Thoracic aorta (tissue), 2 donors: ENCODE measurements at regions not wholly inside any gene's neighbourhood (a gene's known extent, or its start where the extent isn't known, plus 50 kb on each side); places are given as distances from the start of the nearest gene placed in this dataset.

Experiments
- ATAC-seq: fragments of 150-250 bp; one replicate; pipeline ENCODE4 v1.8.0; 2017; ENCODE audit warnings: low read depth; ENCODE audit not compliant: insufficient number of reproducible peaks, low FRiP score
- DNase-seq: peaks from one replicate; pipeline ENCODE4 v3.0.0-alpha.2; 2020; ENCODE audit warnings: low spot score
- H3K27ac ChIP-seq, 2 donors: fragments of 200-600 bp; sonication (generic); 1 replicate in 1 of 2; 2 replicates in 1 of 2; pipeline ENCODE4 v1.5.1; 2016; ENCODE audit warnings: mild to moderate bottlenecking in 2 of 2, moderate library complexity in 2 of 2
- H3K27me3 ChIP-seq: fragments of 200-600 bp; sonication (generic); replicated peaks from 2 replicates; pipeline ENCODE4 v1.6.0; 2016; ENCODE audit warnings: mild to moderate bottlenecking; ENCODE audit not compliant: insufficient read depth
- H3K36me3 ChIP-seq: fragments of 200-600 bp; sonication (generic); one replicate; pipeline ENCODE4 v1.5.1; 2016
- H3K4me1 ChIP-seq, 2 donors: fragments of 200-600 bp; sonication (generic); 1 replicate in 1 of 2; 2 replicates in 1 of 2; pipeline versions ENCODE4 v1.5.1 to v1.6.0; 2016; ENCODE audit warnings: low read depth in 2 of 2, mild to moderate bottlenecking in 1 of 2; ENCODE audit not compliant: control insufficient read depth in 1 of 2
- H3K4me3 ChIP-seq: fragments of 200-600 bp; sonication (generic); 2 replicates; pipeline ENCODE4 v1.5.1; 2016; ENCODE audit warnings: mild to moderate bottlenecking
- H3K9me3 ChIP-seq: fragments of 200-600 bp; sonication (generic); 2 replicates; pipeline ENCODE4 v1.5.1; 2016
- CTCF ChIP-seq: fragments of 200-600 bp; sonication (generic); IDR thresholded peaks from one replicate; pipeline ENCODE4 v1.5.1; 2019; ENCODE audit warnings: antibody characterized with exemption

- no peaks in the 10 kb centered on the region for H3K9me3 ChIP-seq
- H3K4me1 ChIP-seq, result peaks cover 5 to 7% of the 10 kb centered on the region in 2 donors
- H3K27me3 ChIP-seq, result no peaks in the 10 kb centered on the region
- H3K4me3 ChIP-seq, result no peak overlapping the region
- no peak for ATAC-seq
- H3K36me3 ChIP-seq, result no peaks in the 10 kb centered on the region
- no peak for DNase-seq
- no peak for TF ChIP-seq CTCF
- peak overlapping the region in 1 of 2 donors; percentile 42 for H3K27ac ChIP-seq
Observed at GRCh38 chr15:46901001-46901400, 816.3 kb upstream of the SEMA6D start.

GRCh38 chr15:46917721-46918252 is 799.5 kb upstream of the SEMA6D start:
- Histone ChIP-seq H3K4me1 (no peaks in the 10 kb centered on the region), H3K36me3 (no peaks in the 10 kb centered on the region), H3K9me3 (no peaks in the 10 kb centered on the region), H3K27ac (no peak overlapping the region), H3K4me3 (no peak overlapping the region), H3K27me3 (no peaks in the 10 kb centered on the region)
- DNase-seq (no peak), ATAC-seq (no peak)
- no peak for TF ChIP-seq CTCF

GRCh38 chr15:46918462-46919140 is 798.7 kb upstream of the SEMA6D start:
- ATAC-seq (no peak), DNase-seq (no peak)
- no peak for TF ChIP-seq CTCF
- Histone ChIP-seq H3K27ac (no peak overlapping the region), H3K36me3 (no peaks in the 10 kb centered on the region), H3K27me3 (no peaks in the 10 kb centered on the region), H3K9me3 (no peaks in the 10 kb centered on the region), H3K4me3 (no peak overlapping the region), H3K4me1 (no peaks in the 10 kb centered on the region)

GRCh38 chr15:46921891-46922290 is 795.4 kb upstream of the SEMA6D start:
- ATAC-seq (no peak), DNase-seq (no peak)
- H3K4me3 ChIP-seq, result no peak overlapping the region
- no peaks in the 10 kb centered on the region for H3K4me1 ChIP-seq
- no peaks in the 10 kb centered on the region for H3K9me3 ChIP-seq
- no peak for TF ChIP-seq CTCF
- no peaks in the 10 kb centered on the region for H3K27me3 ChIP-seq
- no peak overlapping the region for H3K27ac ChIP-seq
- H3K36me3 ChIP-seq, result no peaks in the 10 kb centered on the region

DNA sequence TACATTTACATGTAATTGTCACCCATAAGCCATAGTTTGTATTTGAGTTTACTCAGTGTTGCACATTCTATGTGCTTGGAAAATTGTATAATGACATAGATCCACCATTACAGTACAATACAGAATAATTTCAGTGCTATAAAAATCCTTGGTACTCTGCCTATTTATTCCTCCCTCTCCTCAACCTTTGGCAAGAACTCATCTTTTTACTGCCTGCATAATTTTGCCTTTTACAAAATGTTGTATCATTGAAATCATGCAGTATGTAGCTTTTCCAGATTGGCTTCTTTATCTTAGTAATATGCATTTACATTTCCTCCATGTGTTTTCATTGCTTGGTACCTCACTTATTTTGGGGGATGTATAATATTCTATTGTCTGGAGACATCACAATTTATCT is 786.9 kb upstream of the SEMA6D start:
- no peak for TF ChIP-seq CTCF

More for the DNA sequence above, 786.9 kb upstream of the SEMA6D start:
- ATAC-seq (no peak), DNase-seq (no peak)
- no peaks in the 10 kb centered on the region for H3K4me1 ChIP-seq
- H3K9me3 ChIP-seq, result no peaks in the 10 kb centered on the region
- no peaks in the 10 kb centered on the region for H3K36me3 ChIP-seq
- H3K27me3 ChIP-seq, result no peaks in the 10 kb centered on the region
- no peak overlapping the region for H3K27ac ChIP-seq
- no peak overlapping the region for H3K4me3 ChIP-seq
